NB4 (cell line): ENCODE measurements at regions not wholly inside any gene's neighbourhood (a gene's known extent, or its start where the extent isn't known, plus 50 kb on each side); places are given as distances from the start of the nearest gene placed in this dataset.

Experiments
- DNase-seq: peaks from one replicate; pipeline ENCODE4 v3.0.0; 2010; ENCODE audit warnings: low read depth
- H3K4me3 ChIP-seq: one replicate; pipeline ENCODE4 v1.5.1; 2011; ENCODE audit warnings: mild to moderate bottlenecking, low read depth, low read length, moderate library complexity
- MYC ChIP-seq: IDR thresholded peaks from 2 replicates; pipeline ENCODE4 v1.6.1; 2011; ENCODE audit warnings: low read depth, low read length
- POLR2A ChIP-seq: IDR thresholded peaks from 2 replicates; pipeline ENCODE4 v1.6.1; 2011; ENCODE audit warnings: mild to moderate bottlenecking; ENCODE audit not compliant: insufficient read length; ENCODE audit errors: extremely low read depth
- TF ChIP-seq, protein P1 (sequence below): IDR thresholded peaks from one replicate; pipeline ENCODE4 v1.5.1; 2012; ENCODE audit warnings: low read depth, low read length
- TF ChIP-seq, protein P2 (sequence below): IDR thresholded peaks from 2 replicates; pipeline ENCODE4 v1.6.1; 2011; ENCODE audit warnings: low read depth, low read length

DNA sequence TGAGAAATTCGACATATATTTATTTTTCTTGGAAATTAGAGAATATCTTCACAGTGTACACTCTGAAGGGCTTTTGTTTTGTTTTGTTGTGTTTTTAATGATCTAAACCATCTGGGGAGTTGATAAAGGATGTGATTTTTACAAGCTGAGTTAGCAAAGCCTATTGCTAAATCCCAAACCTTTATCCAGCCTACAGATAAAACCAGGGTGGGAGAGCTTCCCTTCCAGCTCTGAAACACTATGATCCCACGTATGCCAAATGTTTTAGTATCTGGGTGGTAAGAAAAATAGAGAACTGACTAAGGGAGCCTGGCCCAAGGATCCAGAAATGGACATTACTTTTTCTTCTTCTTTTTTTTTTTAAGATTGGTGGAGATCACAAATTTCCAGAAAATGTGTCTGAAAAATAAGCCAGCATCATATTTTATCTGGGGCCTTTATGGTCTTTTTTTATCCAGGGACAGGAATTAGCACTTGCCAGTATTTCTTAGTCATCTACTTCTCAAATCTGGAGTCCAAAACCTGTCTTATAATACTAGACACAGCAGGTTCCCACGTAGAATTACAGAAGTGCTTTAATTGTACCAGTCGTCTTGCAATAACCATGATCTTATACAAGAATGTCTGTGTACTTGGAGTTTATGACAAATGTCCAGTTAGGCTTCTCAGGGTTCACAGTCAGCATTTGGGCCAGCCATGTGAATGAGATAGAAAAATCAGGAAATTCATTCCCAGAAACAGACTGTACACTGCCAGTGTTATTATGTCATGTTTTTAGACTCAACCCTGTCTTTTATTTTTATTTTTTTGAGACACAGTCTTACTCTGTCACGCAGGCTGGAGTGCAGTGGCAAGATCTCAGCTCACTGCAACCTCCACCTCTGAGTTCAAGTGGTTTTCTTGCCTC, 290.8 kb upstream of the MPDZ start:
- DNase-seq = no peak
- TF ChIP-seq, protein P1, sequence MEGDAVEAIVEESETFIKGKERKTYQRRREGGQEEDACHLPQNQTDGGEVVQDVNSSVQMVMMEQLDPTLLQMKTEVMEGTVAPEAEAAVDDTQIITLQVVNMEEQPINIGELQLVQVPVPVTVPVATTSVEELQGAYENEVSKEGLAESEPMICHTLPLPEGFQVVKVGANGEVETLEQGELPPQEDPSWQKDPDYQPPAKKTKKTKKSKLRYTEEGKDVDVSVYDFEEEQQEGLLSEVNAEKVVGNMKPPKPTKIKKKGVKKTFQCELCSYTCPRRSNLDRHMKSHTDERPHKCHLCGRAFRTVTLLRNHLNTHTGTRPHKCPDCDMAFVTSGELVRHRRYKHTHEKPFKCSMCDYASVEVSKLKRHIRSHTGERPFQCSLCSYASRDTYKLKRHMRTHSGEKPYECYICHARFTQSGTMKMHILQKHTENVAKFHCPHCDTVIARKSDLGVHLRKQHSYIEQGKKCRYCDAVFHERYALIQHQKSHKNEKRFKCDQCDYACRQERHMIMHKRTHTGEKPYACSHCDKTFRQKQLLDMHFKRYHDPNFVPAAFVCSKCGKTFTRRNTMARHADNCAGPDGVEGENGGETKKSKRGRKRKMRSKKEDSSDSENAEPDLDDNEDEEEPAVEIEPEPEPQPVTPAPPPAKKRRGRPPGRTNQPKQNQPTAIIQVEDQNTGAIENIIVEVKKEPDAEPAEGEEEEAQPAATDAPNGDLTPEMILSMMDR = no peak
- TF ChIP-seq, protein P2, sequence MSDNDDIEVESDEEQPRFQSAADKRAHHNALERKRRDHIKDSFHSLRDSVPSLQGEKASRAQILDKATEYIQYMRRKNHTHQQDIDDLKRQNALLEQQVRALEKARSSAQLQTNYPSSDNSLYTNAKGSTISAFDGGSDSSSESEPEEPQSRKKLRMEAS = no peak
- no peak for TF ChIP-seq POLR2A
- no peak for TF ChIP-seq MYC
- no peak overlapping the region for H3K4me3 ChIP-seq

- no peak overlapping the region for H3K4me3 ChIP-seq
- no peak for DNase-seq
- TF ChIP-seq, protein P2 = no peak
- no peak for TF ChIP-seq MYC
- no peak for TF ChIP-seq POLR2A
- TF ChIP-seq, protein P1 = no peak
These were observed 290.1 kb upstream of the MPDZ start for GRCh38 chr9:13569602-13570067.

- TF ChIP-seq, protein P1 = no peak
- TF ChIP-seq, protein P2 = no peak
- TF ChIP-seq MYC (no peak), POLR2A (no peak)
- H3K4me3 ChIP-seq = no peak overlapping the region
- DNase-seq = no peak
These were observed 289.5 kb upstream of the MPDZ start for GRCh38 chr9:13568841-13569601.

DNA sequence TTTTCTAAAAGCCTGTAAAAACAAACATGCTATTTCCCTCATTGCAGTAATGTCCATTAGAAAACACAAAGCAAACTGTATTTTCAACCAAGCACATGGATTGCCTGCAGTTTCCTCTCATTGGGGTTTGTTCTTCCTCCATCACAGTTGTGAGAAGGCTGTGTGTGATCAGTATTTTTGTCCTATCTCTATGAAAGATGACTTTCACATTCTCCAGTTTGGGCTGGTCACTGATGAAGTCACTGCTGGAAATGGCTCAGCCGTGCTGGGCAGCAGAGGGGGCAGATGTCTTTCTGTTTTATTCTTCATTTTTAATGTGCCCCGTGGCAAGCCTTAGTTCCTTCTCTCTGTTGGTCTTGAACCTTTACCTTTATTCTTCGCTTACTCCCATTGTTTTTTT, 288.9 kb upstream of the MPDZ start:
- TF ChIP-seq, protein P2 = no peak
- TF ChIP-seq MYC = no peak
- TF ChIP-seq POLR2A = no peak
- TF ChIP-seq, protein P1 = no peak
- DNase-seq = no peak
- H3K4me3 ChIP-seq = no peak overlapping the region

GRCh38 chr9:13567833-13568232, 288.3 kb upstream of the MPDZ start:
- DNase-seq = no peak
- TF ChIP-seq MYC = no peak
- TF ChIP-seq POLR2A = no peak
- TF ChIP-seq, protein P2 = no peak
- TF ChIP-seq, protein P1 = no peak
- no peak overlapping the region for H3K4me3 ChIP-seq
